ENCODE measurements at regions not wholly inside any gene's neighbourhood (a gene's known extent, or its start where the extent isn't known, plus 50 kb on each side); places are given as distances from the start of the nearest gene placed in this dataset.

- DNase-seq, result no peak
Measured at GRCh38 chr3:188940573-188940932, 231.2 kb upstream of the TPRG1 start.

GRCh38 chr3:188941103-188941502 lies 230.7 kb upstream of the TPRG1 start:
- no peak for DNase-seq

DNA sequence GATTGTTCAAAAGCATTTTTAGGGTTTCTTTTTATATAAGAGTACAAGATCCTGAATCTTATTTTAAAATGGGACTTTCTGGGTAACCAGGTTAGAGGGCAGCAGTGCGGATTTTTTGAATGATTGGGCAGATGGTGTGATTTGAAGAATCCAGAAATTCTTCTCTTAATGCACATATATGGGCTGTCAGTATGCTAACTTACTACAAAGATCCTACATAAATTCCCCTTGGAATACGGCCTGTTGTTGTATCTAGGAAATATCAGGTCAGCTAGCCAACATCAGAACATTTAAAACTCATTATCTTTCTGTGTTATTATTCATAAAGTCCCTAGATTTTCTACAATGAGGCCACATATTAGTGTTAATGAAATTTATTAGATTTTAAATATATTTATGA lies 229.6 kb upstream of the TPRG1 start:
- DNase-seq, result no peak

- DNase-seq, result no peak
Measured at GRCh38 chr3:188943591-188943990, 228.2 kb upstream of the TPRG1 start.

- DNase-seq, result no peak
Measured at GRCh38 chr3:188944108-188944507, 227.7 kb upstream of the TPRG1 start.

- DNase-seq, result no peak
Measured at GRCh38 chr3:188946351-188947240, 225.2 kb upstream of the TPRG1 start.

- DNase-seq, result peak; percentile 98
Measured at GRCh38 chr3:188947401-188948280, 224.1 kb upstream of the TPRG1 start.

DNA sequence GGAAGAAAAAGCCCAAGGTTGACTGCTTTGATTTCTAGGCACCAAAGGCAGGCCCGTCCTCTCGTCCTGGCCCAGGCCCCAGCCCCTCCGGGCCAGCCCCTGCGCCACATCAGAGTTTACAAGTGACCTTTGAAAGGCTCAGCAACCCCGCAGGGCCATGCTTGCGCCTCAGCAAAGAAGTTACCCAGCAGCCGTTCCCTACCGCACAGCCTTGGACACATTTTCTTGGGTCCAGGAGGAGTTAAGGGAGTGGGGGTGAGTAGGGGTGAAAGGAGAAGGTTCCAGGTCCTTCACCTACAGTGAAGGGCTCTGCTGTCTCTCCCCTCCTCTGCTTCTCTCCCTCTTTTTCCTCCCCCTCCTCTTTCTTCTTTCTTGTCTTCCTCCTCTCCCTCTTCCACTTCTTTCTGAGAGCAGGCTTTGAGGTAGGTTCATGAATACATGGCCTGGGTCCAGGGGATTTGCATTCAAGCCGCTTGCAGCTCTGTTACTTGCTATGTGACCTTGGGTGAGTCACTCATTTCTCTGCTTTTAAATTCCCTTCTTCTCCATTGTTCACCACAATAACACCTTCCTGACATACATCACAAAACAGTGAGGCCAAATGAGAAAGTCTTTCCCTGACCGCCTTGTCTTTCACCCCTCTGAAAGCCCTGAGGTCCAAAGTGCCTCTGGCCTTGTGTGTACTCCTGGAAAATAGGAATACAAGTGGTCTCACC lies 223.3 kb upstream of the TPRG1 start:
- DNase-seq, result no peak

DNA sequence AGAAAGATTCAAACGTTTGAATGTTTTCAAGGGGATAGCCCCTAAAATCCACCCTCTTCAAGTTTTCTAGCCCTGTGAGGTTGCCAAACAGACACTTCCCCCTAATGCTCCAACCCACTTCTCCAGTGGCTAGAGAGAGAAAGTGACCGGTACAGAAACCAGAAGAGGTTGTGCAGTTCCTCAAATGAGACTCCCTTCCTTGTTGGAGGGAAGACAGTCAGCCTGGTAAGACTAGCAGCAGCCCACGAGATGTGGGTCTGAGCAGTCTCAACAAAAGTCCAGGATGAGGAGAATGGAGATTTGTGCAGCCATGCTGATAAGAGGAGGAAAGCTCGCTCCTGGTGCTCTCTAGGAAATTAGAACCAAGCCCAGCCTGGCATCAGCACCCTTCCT lies 222.8 kb upstream of the TPRG1 start:
- no peak for DNase-seq

- no peak for DNase-seq
Measured at GRCh38 chr3:188949456-188949855, 222.3 kb upstream of the TPRG1 start.

- DNase-seq, result no peak
Measured at GRCh38 chr3:188949996-188950395, 221.8 kb upstream of the TPRG1 start.

GRCh38 chr3:188950832-188951489 lies 220.8 kb upstream of the TPRG1 start:
- DNase-seq, result no peak

GRCh38 chr3:188951734-188952133 lies 220.0 kb upstream of the TPRG1 start:
- no peak for DNase-seq

DNA sequence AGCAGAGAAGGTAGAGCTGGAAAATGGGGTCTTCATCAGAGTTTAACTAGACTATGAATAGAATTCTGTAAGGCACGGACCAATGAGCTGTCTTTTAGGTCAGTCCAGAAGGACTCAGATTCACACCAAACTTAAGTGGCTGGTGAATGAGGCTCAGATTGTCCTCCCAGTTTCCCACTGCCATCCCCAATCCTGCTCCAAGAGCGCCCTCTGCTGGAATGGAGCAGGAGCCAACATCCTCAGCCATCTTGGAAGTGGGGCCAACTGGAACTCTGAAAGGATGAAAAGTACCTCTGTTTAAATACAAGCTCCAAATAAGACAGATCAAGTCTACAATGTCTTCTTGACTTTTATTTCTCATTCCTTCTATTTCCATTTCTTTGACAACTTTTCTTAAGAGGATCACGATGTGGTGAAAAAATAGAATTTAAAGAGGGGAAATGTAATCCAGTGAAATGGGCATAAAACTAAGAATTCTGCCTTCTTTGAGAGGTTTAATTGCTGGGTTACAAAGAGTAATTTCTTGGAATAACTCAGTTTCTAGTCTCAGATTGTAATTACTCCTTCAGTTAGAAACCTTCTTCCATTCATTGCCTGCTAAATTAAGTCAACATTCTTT lies 217.1 kb upstream of the TPRG1 start:
- peak; percentile 51 for DNase-seq

- DNase-seq, result no peak
Measured at GRCh38 chr3:188955919-188956318, 215.9 kb upstream of the TPRG1 start.

DNA sequence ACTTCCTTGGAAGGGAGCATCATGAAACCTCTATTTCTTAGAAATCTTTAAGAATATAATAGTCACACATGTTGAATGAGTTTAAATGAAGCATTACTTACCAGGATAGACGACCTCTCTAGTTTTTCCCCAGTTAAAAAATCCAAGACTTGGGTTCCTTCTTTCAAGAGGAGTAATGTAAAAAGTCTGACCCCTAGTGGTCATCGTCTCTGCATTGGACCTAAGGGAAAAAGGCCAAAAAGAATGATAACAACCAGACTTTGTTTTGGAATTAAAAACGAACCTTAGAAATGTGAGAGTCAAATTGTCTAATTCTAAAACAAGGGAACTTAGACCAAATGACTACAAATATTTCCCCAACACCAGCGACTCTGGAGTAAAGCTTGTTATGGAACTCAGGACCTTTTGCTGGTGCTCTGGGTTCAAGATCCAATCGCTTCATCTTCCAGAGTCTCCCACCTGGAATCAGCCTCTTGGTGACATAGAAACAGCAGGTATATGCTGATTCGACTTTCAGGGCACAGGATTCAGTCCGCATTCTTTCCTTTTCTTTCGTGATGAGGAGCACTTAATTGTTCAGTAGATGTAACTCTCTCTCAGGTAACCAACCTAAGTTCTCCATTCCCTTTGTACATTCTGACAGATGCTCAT lies 214.8 kb upstream of the TPRG1 start:
- DNase-seq, result peak; percentile 31

DNA sequence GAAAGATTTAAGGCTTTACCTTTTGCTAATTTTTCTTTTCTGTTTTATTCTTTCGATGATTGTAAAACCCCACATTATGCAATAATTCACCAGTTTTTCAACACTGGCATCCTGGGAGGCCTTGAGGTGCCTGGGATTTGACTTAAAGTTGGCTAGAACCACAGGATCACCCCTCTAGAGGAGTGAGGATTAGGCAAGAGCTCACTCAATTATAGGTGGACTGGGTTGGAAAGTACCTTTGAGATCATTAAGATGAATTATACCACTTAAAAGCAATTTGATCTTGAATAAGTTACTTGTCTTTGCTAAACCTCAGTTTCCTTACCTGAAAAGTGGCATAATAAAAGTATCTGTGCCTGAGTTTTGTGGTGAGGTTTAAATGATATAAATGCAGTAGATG lies 212.8 kb upstream of the TPRG1 start:
- no peak for DNase-seq

DNA sequence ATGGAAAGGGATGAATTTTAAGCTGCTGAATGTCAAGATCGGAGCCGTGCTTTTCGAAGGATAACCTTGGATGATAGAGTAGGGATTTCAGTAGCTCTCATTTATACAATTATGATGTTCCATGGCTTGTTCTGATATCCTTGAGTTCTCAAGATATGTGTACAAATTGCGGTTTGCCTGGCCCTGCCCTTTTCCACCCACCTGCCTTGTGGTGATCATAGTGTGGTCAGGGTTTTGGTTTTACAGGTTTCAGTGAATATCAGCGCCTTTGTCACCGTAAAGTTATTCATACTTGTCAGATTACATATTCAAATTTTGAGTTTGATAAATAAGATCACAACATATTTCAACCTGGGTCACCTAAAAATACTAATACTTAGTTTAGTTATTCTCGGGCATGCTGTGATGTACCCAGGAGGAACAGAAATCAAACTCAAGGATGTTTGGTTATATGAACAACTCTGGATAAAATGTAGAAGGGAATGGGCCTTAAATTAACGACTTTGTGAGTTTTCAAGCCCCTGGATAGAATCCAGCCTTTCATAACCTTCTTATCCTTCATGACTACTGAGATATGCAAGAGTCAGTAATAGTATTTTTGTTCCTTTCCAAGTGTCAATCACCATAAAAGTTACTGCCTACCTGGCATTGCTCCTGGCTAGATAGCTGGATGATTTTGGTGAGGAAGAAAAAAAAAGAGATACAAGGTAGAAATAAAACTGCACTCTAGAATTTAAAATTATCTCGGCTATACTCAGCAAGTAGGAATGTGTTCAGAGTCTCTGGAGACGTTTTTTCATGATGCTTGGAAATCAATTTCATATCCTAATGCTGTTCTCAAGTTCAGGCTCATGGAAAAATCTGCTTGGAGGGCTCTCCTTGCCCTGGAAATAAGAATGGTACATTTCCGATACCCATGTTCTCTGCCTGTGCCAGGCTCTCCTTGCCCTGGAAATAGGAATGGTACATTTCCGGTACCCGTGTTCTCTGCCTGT lies 209.2 kb upstream of the TPRG1 start:
- no peak for DNase-seq

GRCh38 chr3:188964957-188965356 lies 206.8 kb upstream of the TPRG1 start:
- DNase-seq, result no peak

DNA sequence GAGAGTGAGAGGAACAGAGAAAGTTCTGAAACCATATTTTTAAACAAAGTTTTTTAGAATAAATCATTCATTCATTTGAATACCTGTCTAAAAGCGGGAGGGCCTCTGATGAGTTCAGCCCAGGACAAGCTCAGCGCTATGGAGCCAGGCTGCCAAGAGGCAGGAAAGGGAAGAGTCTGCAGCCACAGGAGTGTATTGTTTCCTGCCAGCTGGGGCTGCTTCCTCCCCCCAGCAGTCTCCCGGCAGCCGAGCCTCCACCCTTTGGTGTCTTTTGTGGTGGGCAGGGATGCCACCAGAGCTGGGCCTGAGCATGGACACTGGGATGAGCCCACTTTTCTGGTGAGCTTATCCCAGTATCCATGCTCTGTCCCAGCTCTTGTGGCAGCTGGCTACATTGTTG lies 199.5 kb upstream of the TPRG1 start:
- DNase-seq, result no peak

Data from NCI-H1694 (cell line).